HG02642 (cell line): ENCODE measurements at regions not wholly inside any gene's neighbourhood (a gene's known extent, or its start where the extent isn't known, plus 50 kb on each side); places are given as distances from the start of the nearest gene placed in this dataset.
"Not testable (repeated sequence)": the region's sequence is repeated elsewhere in the genome, so short reads cannot be mapped to it uniquely, and the experiment has no call there.

ENCODE experiments used
- ATAC-seq: cut with Tn5 transposase; IDR thresholded peaks from one replicate; pipeline ENCODE4 v1.9.1; 2021; ENCODE audit warnings: mild to moderate bottlenecking; ENCODE audit not compliant: unreplicated experiment, poor library complexity

GRCh38 chr7:120064565-120064964, 208.4 kb upstream of the KCND2 start:
- peak; percentile 83 for ATAC-seq

GRCh38 chr7:120066898-120067297, 206.1 kb upstream of the KCND2 start:
- not testable (repeated sequence) for ATAC-seq

GRCh38 chr7:120070201-120070600, 202.8 kb upstream of the KCND2 start:
- no peak for ATAC-seq

- no peak for ATAC-seq
Observed at GRCh38 chr7:120077777-120078176, 195.2 kb upstream of the KCND2 start.

- ATAC-seq: no peak
Observed at GRCh38 chr7:120079022-120079421, 194.0 kb upstream of the KCND2 start.

GRCh38 chr7:120079704-120080103, 193.3 kb upstream of the KCND2 start:
- ATAC-seq: no peak

GRCh38 chr7:120086468-120086867, 186.5 kb upstream of the KCND2 start:
- ATAC-seq: not testable (repeated sequence)

- no peak for ATAC-seq
Observed at GRCh38 chr7:120089968-120090367, 183.0 kb upstream of the KCND2 start.

GRCh38 chr7:120091807-120092206, 181.2 kb upstream of the KCND2 start:
- no peak for ATAC-seq

GRCh38 chr7:120097020-120097419, 176.0 kb upstream of the KCND2 start:
- no peak for ATAC-seq

GRCh38 chr7:120097774-120098173, 175.2 kb upstream of the KCND2 start:
- ATAC-seq: no peak

- no peak for ATAC-seq
Observed at GRCh38 chr7:120108376-120108775, 164.6 kb upstream of the KCND2 start.

GRCh38 chr7:120110169-120110568, 162.8 kb upstream of the KCND2 start:
- ATAC-seq: no peak

GRCh38 chr7:120114626-120115025, 158.3 kb upstream of the KCND2 start:
- no peak for ATAC-seq

GRCh38 chr7:120123528-120123927, 149.4 kb upstream of the KCND2 start:
- no peak for ATAC-seq

- no peak for ATAC-seq
Observed at GRCh38 chr7:120131096-120131839, 141.7 kb upstream of the KCND2 start.

- no peak for ATAC-seq
Observed at GRCh38 chr7:120138497-120138896, 134.5 kb upstream of the KCND2 start.

- ATAC-seq: no peak
Observed at GRCh38 chr7:120156476-120156875, 116.5 kb upstream of the KCND2 start.

- no peak for ATAC-seq
Observed at GRCh38 chr7:120160166-120160565, 112.8 kb upstream of the KCND2 start.

- ATAC-seq: no peak
Observed at GRCh38 chr7:120163449-120163848, 109.5 kb upstream of the KCND2 start.

- ATAC-seq: no peak
Observed at GRCh38 chr7:120165227-120165626, 107.7 kb upstream of the KCND2 start.

GRCh38 chr7:120168066-120168465, 104.9 kb upstream of the KCND2 start:
- no peak for ATAC-seq
